PC-3 (cell line): ENCODE measurements at regions not wholly inside any gene's neighbourhood (a gene's known extent, or its start where the extent isn't known, plus 50 kb on each side); places are given as distances from the start of the nearest gene placed in this dataset.

Experiments used
- ATAC-seq: fragments of 200-7000 bp; cut with Tn5 transposase; 2 replicates; pipeline ENCODE4 v1.9.1; 2020; ENCODE audit warnings: mild to moderate bottlenecking, moderate library complexity
- BruUV-seq: library from RNA; stranded (reverse); fragments of 400-500 nt; replicated peaks from 2 replicates; lab custom pipeline; 2021; lab: Mats Ljungman, UMichigan
- CTCF ChIA-PET: fragments of 300-600 bp; sonication (Branson Sonifier 250); formaldehyde crosslinking; loops from one replicate; lab custom pipeline; 2022; ENCODE audit warnings: antibody characterized with exemption; lab: Charles Lee
- POLR2A ChIA-PET: fragments of 300-600 bp; sonication (Branson Sonifier 250); formaldehyde crosslinking; loops from one replicate; lab custom pipeline; 2022; ENCODE audit warnings: antibody characterized with exemption; ENCODE audit not compliant: unreplicated experiment; lab: Charles Lee
- DNase-seq: peaks from one replicate; pipeline ENCODE4 v3.0.0-alpha.2; 2015
- H2AFZ ChIP-seq: fragments of 300-600 bp; sonication (generic); 2 replicates; pipeline ENCODE4 v1.6.0; 2016; ENCODE audit warnings: antibody characterized with exemption, low read length
- H3F3A ChIP-seq: fragments of 300-600 bp; sonication (generic); one replicate; pipeline ENCODE4 v1.6.0; 2017; ENCODE audit warnings: antibody characterized with exemption, low read length, control low read depth, mild to moderate bottlenecking; ENCODE audit not compliant: unreplicated experiment
- H3K27ac ChIP-seq: fragments of 300-600 bp; sonication (generic); 2 replicates; pipeline ENCODE4 v1.5.1; 2016; ENCODE audit warnings: mild to moderate bottlenecking, low read length
- H3K27me3 ChIP-seq: fragments of 300-600 bp; sonication (generic); 2 replicates; pipeline ENCODE4 v1.6.1; 2016; ENCODE audit warnings: low read length, mixed read lengths
- H3K36me3 ChIP-seq: fragments of 300-600 bp; sonication (generic); 2 replicates; pipeline ENCODE4 v1.6.1; 2016; ENCODE audit warnings: low read depth, mixed run types, low read length, mixed read lengths
- H3K4me1 ChIP-seq: fragments of 300-600 bp; sonication (generic); 2 replicates; pipeline ENCODE4 v1.5.1; 2016; ENCODE audit warnings: low read length; ENCODE audit not compliant: insufficient read depth
- H3K4me2 ChIP-seq: fragments of 300-600 bp; sonication (generic); 2 replicates; pipeline ENCODE4 v1.6.0; 2016; ENCODE audit warnings: low read length
- H3K4me3 ChIP-seq: fragments of 300-600 bp; sonication (generic); 2 replicates; pipeline ENCODE4 v1.5.1; 2016; ENCODE audit warnings: mild to moderate bottlenecking, low read length, mixed read lengths
- H3K79me2 ChIP-seq: fragments of 300-600 bp; sonication (generic); 2 replicates; pipeline ENCODE4 v1.6.1; 2017; ENCODE audit warnings: low read length, mixed read lengths
- H3K9ac ChIP-seq: fragments of 300-600 bp; sonication (generic); 2 replicates; pipeline ENCODE4 v1.6.0; 2016; ENCODE audit warnings: mild to moderate bottlenecking, low read length
- H3K9me2 ChIP-seq: fragments of 300-600 bp; sonication (generic); replicated peaks from 2 replicates; pipeline ENCODE4 v1.6.1; 2016; ENCODE audit warnings: mixed run types, low read length, mixed read lengths
- H3K9me3 ChIP-seq: fragments of 300-600 bp; sonication (generic); 2 replicates; pipeline ENCODE4 v1.6.1; 2016; ENCODE audit warnings: low read length, mixed read lengths
- H4K20me1 ChIP-seq: fragments of 300-600 bp; sonication (generic); 2 replicates; pipeline ENCODE4 v1.6.1; 2016; ENCODE audit warnings: low read length, mixed read lengths
- EZH2 ChIP-seq: fragments of 300-600 bp; sonication (generic); IDR thresholded peaks from one replicate; pipeline ENCODE4 v1.6.1; 2017; ENCODE audit warnings: antibody characterized with exemption, mild to moderate bottlenecking, low read length; ENCODE audit not compliant: unreplicated experiment
- EZH2phosphoT487 ChIP-seq: fragments of 300-600 bp; sonication (generic); IDR thresholded peaks from 2 replicates; pipeline ENCODE4 v1.6.1; 2018; ENCODE audit warnings: mild to moderate bottlenecking, antibody characterized with exemption, low read length, borderline replicate concordance
- intact Hi-C: fragments of 100-400 bp; cut with micrococcal nuclease; formaldehyde crosslinking; loops from 2 replicates; pipeline ENCODE4 v1.9.0; 2023
- TF ChIP-seq, protein P1 (sequence below): fragments of 300-600 bp; sonication (generic); conservative IDR thresholded peaks from 2 replicates; pipeline ENCODE4 v1.5.1; 2017; ENCODE audit warnings: antibody characterized with exemption, low read depth, mild to moderate bottlenecking, low read length

DNA sequence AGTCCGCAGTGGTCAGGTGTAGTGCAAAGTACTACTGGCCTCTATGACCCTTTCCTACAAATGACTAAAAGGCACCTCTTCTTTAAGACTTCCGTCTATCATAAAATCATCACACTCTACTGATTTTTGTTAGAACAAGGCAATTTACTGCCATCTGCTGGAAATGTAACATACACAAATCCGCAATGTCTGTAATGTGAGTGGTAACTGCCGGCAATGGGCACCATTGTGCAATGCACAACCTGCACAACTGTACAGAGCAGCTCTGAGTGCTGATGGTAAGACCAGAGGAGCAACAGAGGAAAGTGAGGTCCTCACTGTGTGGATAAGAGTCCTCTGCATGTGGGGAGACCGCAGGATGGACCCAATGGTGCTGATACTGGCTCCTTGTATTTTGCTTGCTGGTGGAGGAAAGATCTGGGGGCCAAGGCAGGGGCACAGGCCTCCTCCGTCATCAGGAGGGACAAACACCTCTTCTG is 103.7 kb downstream of the ATPSCKMT start:
- no peaks in the 10 kb centered on the region for H3K27me3 ChIP-seq
- H3K4me3 ChIP-seq, result no peak overlapping the region
- no peaks in the 10 kb centered on the region for H3K9me3 ChIP-seq
- peak overlapping the region; percentile 1; the same call in 1 of the 2 replicates for H2AFZ ChIP-seq
- no peaks in the 10 kb centered on the region for H3K4me1 ChIP-seq
- no peaks in the 10 kb centered on the region for H3K36me3 ChIP-seq
- intact Hi-C loops, result loop anchor here (1.0 to 10.0 kb wide), 3 partner anchors 248 to 991 kb away; partner anchors contain the start of gene SEMA5A
- peak; percentile 91 for ATAC-seq
- no peaks in the 10 kb centered on the region for H3K79me2 ChIP-seq
- TF ChIP-seq, protein P1, sequence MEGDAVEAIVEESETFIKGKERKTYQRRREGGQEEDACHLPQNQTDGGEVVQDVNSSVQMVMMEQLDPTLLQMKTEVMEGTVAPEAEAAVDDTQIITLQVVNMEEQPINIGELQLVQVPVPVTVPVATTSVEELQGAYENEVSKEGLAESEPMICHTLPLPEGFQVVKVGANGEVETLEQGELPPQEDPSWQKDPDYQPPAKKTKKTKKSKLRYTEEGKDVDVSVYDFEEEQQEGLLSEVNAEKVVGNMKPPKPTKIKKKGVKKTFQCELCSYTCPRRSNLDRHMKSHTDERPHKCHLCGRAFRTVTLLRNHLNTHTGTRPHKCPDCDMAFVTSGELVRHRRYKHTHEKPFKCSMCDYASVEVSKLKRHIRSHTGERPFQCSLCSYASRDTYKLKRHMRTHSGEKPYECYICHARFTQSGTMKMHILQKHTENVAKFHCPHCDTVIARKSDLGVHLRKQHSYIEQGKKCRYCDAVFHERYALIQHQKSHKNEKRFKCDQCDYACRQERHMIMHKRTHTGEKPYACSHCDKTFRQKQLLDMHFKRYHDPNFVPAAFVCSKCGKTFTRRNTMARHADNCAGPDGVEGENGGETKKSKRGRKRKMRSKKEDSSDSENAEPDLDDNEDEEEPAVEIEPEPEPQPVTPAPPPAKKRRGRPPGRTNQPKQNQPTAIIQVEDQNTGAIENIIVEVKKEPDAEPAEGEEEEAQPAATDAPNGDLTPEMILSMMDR, result peak; percentile 91
- TF ChIP-seq EZH2, result no peak
- no peaks in the 10 kb centered on the region for H3F3A ChIP-seq
- CTCF ChIA-PET, result no interaction called here
- peak; percentile 87 for DNase-seq
- H3K27ac ChIP-seq, result no peak overlapping the region
- no peaks in the 10 kb centered on the region for H4K20me1 ChIP-seq
- no peak overlapping the region for H3K4me2 ChIP-seq
- no peak overlapping the region for H3K9ac ChIP-seq
- H3K9me2 ChIP-seq, result no peaks in the 10 kb centered on the region
- POLR2A ChIA-PET, result no interaction called here
- no TSS peak for BruUV-seq

DNA sequence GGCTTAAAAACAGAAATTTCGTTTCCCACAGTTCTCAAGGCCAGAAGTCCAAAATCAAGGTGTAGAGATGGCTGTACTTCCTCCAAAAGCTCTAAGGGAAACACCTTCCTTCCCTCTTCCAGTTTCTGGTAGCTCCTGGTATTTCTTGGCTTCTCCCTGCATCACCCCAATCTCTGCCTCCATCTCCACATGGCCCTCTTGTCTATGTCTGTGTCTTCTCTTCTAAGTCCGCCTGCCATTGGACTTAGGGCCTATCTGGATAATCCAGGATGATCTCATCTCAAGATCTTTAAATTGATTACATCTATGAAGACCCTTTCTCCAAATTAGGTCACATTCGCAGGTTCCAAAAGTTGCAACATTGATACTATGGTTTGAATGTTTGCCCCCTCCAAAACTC is 105.6 kb downstream of the ATPSCKMT start:
- DNase-seq (no peak), ATAC-seq (no peak)
- ChIA-PET CTCF (no interaction called here), POLR2A (no interaction called here)
- Histone ChIP-seq H3K9me2 (no peaks in the 10 kb centered on the region), H3K4me3 (no peak overlapping the region), H3K27ac (no peak overlapping the region), H3K36me3 (no peaks in the 10 kb centered on the region), H2AFZ (no peak overlapping the region), H3K79me2 (no peaks in the 10 kb centered on the region), H3K27me3 (no peaks in the 10 kb centered on the region), H3K4me1 (no peaks in the 10 kb centered on the region), H3K4me2 (no peak overlapping the region), H4K20me1 (no peaks in the 10 kb centered on the region), H3K9ac (no peak overlapping the region), H3F3A (no peaks in the 10 kb centered on the region), H3K9me3 (no peaks in the 10 kb centered on the region)
- TF ChIP-seq, protein P1, result no peak
- TF ChIP-seq EZH2, result no peak
- TF ChIP-seq EZH2phosphoT487, result no peak
- no TSS peak for BruUV-seq
- intact Hi-C loops, result loop anchor here (10.0 kb wide), 2 partner anchors 599 to 989 kb away; partner anchors contain the start of gene SEMA5A

DNA sequence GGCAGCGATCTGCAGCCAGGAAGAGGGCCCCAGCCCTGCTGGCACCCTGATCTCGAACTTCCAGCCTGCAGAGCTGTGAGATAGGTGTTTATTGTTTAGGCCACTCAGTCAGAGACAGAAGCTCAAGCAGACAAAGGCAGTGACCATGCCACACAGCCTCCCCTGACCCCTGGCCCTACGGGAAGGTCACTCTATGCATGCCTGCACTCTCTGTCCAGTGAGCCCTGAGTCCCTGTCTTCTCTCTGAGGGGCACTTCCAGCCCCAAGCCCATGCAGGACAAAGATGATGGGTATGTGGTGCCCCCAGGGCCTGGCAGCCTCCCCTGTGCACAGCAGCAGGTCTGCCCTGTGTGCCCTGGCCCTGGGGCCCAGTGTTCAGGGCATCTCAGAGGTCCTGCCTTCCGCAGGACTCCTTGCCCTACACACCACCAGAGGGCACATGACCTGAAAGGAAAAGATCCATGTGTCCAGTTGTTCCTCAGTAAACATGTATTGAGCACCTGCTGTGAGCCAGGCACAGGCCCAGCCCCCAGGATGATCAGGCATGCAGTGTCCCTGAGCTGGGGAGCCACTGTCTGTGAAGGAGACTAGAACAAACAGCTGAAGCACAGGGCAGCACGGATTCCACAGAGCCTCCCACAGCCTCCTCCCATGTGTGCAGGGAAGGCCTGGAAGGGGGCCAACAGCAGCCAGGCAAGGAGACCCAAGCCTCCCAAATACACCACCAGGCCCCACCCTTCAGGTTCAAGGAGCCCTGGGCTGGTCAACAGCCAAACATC is 109.3 kb downstream of the ATPSCKMT start:
- Histone ChIP-seq H2AFZ (no peak overlapping the region), H3K9ac (no peak overlapping the region), H3K4me1 (no peaks in the 10 kb centered on the region), H3K79me2 (no peaks in the 10 kb centered on the region), H3K9me3 (no peaks in the 10 kb centered on the region), H3K4me3 (no peak overlapping the region), H4K20me1 (no peaks in the 10 kb centered on the region), H3K36me3 (no peaks in the 10 kb centered on the region), H3K27ac (no peak overlapping the region), H3K27me3 (no peaks in the 10 kb centered on the region), H3K4me2 (no peak overlapping the region), H3K9me2 (no peaks in the 10 kb centered on the region), H3F3A (no peaks in the 10 kb centered on the region)
- ATAC-seq (peak; percentile 87), DNase-seq (peak; percentile 58)
- POLR2A ChIA-PET, result no interaction called here
- intact Hi-C loops, result loop anchor here (1.0 to 10.0 kb wide), 3 partner anchors 93 to 986 kb away; partner anchors contain the start of gene SEMA5A
- TF ChIP-seq, protein P1, result peak; percentile 76
- no peak for TF ChIP-seq EZH2
- CTCF ChIA-PET, result no interaction called here
- no TSS peak for BruUV-seq
